Transverse colon (tissue), 4 donors: ENCODE measurements at regions not wholly inside any gene's neighbourhood (a gene's known extent, or its start where the extent isn't known, plus 50 kb on each side); places are given as distances from the start of the nearest gene placed in this dataset.

Source experiments
- DNase-seq: peaks from one replicate; pipeline ENCODE4 v3.0.0-alpha.2; 2019
- H3K27ac ChIP-seq, 4 donors: fragments of 200-600 bp; sonication (generic); 2 replicates each; pipeline ENCODE4 v1.5.1; 2016 to 2018; ENCODE audit warnings: inconsistent platforms in 4 of 4
- H3K27me3 ChIP-seq: fragments of 200-600 bp; sonication (generic); 2 replicates; pipeline ENCODE4 v1.5.1; 2017; ENCODE audit warnings: inconsistent platforms
- H3K36me3 ChIP-seq, 4 donors: fragments of 200-600 bp; sonication (generic); 2 replicates each; pipeline ENCODE4 v1.5.1; 2017 to 2019; ENCODE audit warnings: inconsistent platforms in 4 of 4
- H3K4me1 ChIP-seq, 4 donors: fragments of 200-600 bp; sonication (generic); 2 replicates each; pipeline ENCODE4 v1.5.1; 2017 to 2020; ENCODE audit warnings: inconsistent platforms in 4 of 4
- H3K4me3 ChIP-seq, 4 donors: fragments of 200-600 bp; sonication (generic); 1 replicate in 1 of 4; 2 replicates in 3 of 4; pipeline versions ENCODE4 v1.5.1 to v1.6.1; 2017 to 2019; ENCODE audit warnings: inconsistent platforms in 4 of 4
- H3K9me3 ChIP-seq, 2 donors: fragments of 200-600 bp; sonication (generic); 2 replicates each; pipeline ENCODE4 v1.5.1; 2017 to 2019; ENCODE audit warnings: inconsistent platforms in 2 of 2
- CTCF ChIP-seq, 5 experiments: fragments of 200-600 bp in 3 of 5; fragments of 450-650 bp in 2 of 5; sonication (generic) in 3 of 5; IDR thresholded peaks; 1 replicate in 2 of 5; 2 replicates in 3 of 5; pipeline ENCODE4 v1.5.1; 2016 to 2017; ENCODE audit warnings: antibody characterized with exemption in 5 of 5, inconsistent platforms in 3 of 5, mild to moderate bottlenecking in 2 of 5, moderate library complexity in 1 of 5
- EP300 ChIP-seq: sonication (generic); formaldehyde crosslinking; IDR thresholded peaks from one replicate; pipeline ENCODE4 v1.6.1; 2017; ENCODE audit warnings: antibody characterized with exemption, low read depth
- POLR2A ChIP-seq: fragments of 450-650 bp; IDR thresholded peaks from one replicate; pipeline ENCODE4 v1.6.1; 2016; ENCODE audit warnings: antibody characterized with exemption, mild to moderate bottlenecking, moderate library complexity
- POLR2AphosphoS5 ChIP-seq, 3 donors: sonication (generic); formaldehyde crosslinking; IDR thresholded peaks; one replicate each; pipeline ENCODE4 v1.6.1; 2016; ENCODE audit warnings: antibody characterized with exemption in 3 of 3
- WGBS, 2 donors: methylation state at CpG; one replicate each; pipeline ENCODE4 v1.1.5; 2018; ENCODE audit warnings: low coverage in 1 of 2; 5-methylcytosine and 5-hydroxymethylcytosine counted together
- in situ Hi-C, 4 donors: fragments of 200-750 bp; cut with MboI; loops; one replicate each; pipeline versions ENCODE4 v1.15.0 to v1.15.1; 2017; ENCODE audit warnings: low sequenced_read_pairs in 3 of 4, low pct_ligation_motif_present in 1 of 4, low pct_unique_long_range_greater_than_20kb in 1 of 4
- intact Hi-C: fragments of 100-400 bp; cut with DNase I; formaldehyde crosslinking; loops from one replicate; pipeline ENCODE4 v1.15.1; 2023; ENCODE audit warnings: low total_unique reads

- WGBS, 2 donors: 71% methylated on average over 3 of the region's 3 CpGs; no CpG with 5 or more reads in 1 of the 2 donors
- no peak for DNase-seq
- Histone ChIP-seq H3K4me1 (no peaks in the 10 kb centered on the region), H3K4me3 (no peak overlapping the region), H3K27me3 (no peaks in the 10 kb centered on the region), H3K9me3 (peaks cover 0 to 15% of the 10 kb centered on the region in 2 donors), H3K27ac (no peak overlapping the region), H3K36me3 (no peaks in the 10 kb centered on the region)
- no peak for TF ChIP-seq EP300
- TF ChIP-seq POLR2A: no peak
- no peak for TF ChIP-seq CTCF (IDR thresholded peaks at IDR 0.05)
- TF ChIP-seq POLR2AphosphoS5 (IDR thresholded peaks at IDR 0.05): no peak
- intact Hi-C loops (no loop called here), in situ Hi-C loops (no loop called here)
These were observed 305.4 kb upstream of the RND3 start for GRCh38 chr2:150792780-150793300.

GRCh38 chr2:150791567-150791966 lies 304.1 kb upstream of the RND3 start:
- intact Hi-C loops (no loop called here), in situ Hi-C loops (no loop called here)
- H3K27ac ChIP-seq: no peak overlapping the region
- peaks cover 0 to 15% of the 10 kb centered on the region in 2 donors for H3K9me3 ChIP-seq
- H3K4me3 ChIP-seq: no peak overlapping the region
- DNase-seq: no peak
- no peaks in the 10 kb centered on the region for H3K36me3 ChIP-seq
- TF ChIP-seq EP300: no peak
- no peak for TF ChIP-seq CTCF (IDR thresholded peaks at IDR 0.05)
- no peak for TF ChIP-seq POLR2AphosphoS5 (IDR thresholded peaks at IDR 0.05)
- no peak for TF ChIP-seq POLR2A
- H3K27me3 ChIP-seq: no peaks in the 10 kb centered on the region
- no peaks in the 10 kb centered on the region for H3K4me1 ChIP-seq

- no peak for DNase-seq
- no peak for TF ChIP-seq CTCF (IDR thresholded peaks at IDR 0.05)
- no peak for TF ChIP-seq POLR2AphosphoS5 (IDR thresholded peaks at IDR 0.05)
- no peak for TF ChIP-seq EP300
- TF ChIP-seq POLR2A: no peak
- 88 to 96% methylated on average over 2 of the region's 2 CpGs for WGBS, 2 donors
- no peaks in the 10 kb centered on the region for H3K4me1 ChIP-seq
- H3K4me3 ChIP-seq: no peak overlapping the region
- intact Hi-C loops (no loop called here), in situ Hi-C loops (no loop called here)
- H3K36me3 ChIP-seq: no peaks in the 10 kb centered on the region
- peaks cover 0 to 15% of the 10 kb centered on the region in 2 donors for H3K9me3 ChIP-seq
- no peaks in the 10 kb centered on the region for H3K27me3 ChIP-seq
- H3K27ac ChIP-seq: no peak overlapping the region
These were observed 302.0 kb upstream of the RND3 start for GRCh38 chr2:150789376-150789905.

- no peaks in the 10 kb centered on the region for H3K4me1 ChIP-seq
- H3K27ac ChIP-seq: no peak overlapping the region
- in situ Hi-C loops (no loop called here), intact Hi-C loops (no loop called here)
- H3K9me3 ChIP-seq: peaks cover 0 to 15% of the 10 kb centered on the region in 2 donors
- H3K27me3 ChIP-seq: no peaks in the 10 kb centered on the region
- WGBS, 2 donors: 72 to 76% methylated on average over 3 of the region's 3 CpGs
- H3K4me3 ChIP-seq: no peak overlapping the region
- H3K36me3 ChIP-seq: no peaks in the 10 kb centered on the region
- TF ChIP-seq CTCF (IDR thresholded peaks at IDR 0.05) (no peak), POLR2A (no peak), POLR2AphosphoS5 (IDR thresholded peaks at IDR 0.05) (no peak), EP300 (no peak)
- no peak for DNase-seq
These were observed 301.1 kb upstream of the RND3 start for GRCh38 chr2:150788426-150789140.
